A549 (cell line): ENCODE measurements at regions not wholly inside any gene's neighbourhood (a gene's known extent, or its start where the extent isn't known, plus 50 kb on each side); places are given as distances from the start of the nearest gene placed in this dataset.

ENCODE experiments used
- CEBPB ChIP-seq, 2 experiments: fragments of >200 bp in 1 of 2; sonication (Bioruptor Twin) in 1 of 2; formaldehyde crosslinking in 1 of 2; IDR thresholded peaks; 2 replicates each; pipeline ENCODE4 v1.6.1; 2012 to 2016
- CTCF ChIP-seq: fragments of >200 bp; sonication (Bioruptor Twin); formaldehyde crosslinking; IDR thresholded peaks from 3 replicates; pipeline ENCODE4 v1.5.1; 2016
- EP300 ChIP-seq, 2 experiments: fragments of >200 bp; sonication (Bioruptor Twin); formaldehyde crosslinking; IDR thresholded peaks; 2 replicates in 1 of 2; 3 replicates in 1 of 2; pipeline ENCODE4 v1.6.1; 2016 to 2017
- HMGXB4 ChIP-seq: fragments of 250-450 bp; sonication (Bioruptor Pico); IDR thresholded peaks from 2 replicates; pipeline ENCODE4 v1.5.0; 2021; ENCODE audit warnings: mild to moderate bottlenecking, moderate library complexity, borderline replicate concordance
- MAX ChIP-seq: IDR thresholded peaks from 2 replicates; pipeline ENCODE4 v1.6.1; 2012
- MYC ChIP-seq: IDR thresholded peaks from 2 replicates; pipeline ENCODE4 v1.6.1; 2012; ENCODE audit warnings: mild to moderate bottlenecking, inconsistent platforms, low read length, improper control_type of control experiment, borderline replicate concordance
- NFE2L2 ChIP-seq: fragments of 150-350 bp; conservative IDR thresholded peaks from 2 replicates; pipeline ENCODE4 v1.6.1; 2014; ENCODE audit warnings: low read length
- NR3C1 ChIP-seq: fragments of >200 bp; sonication (Bioruptor Twin); formaldehyde crosslinking; IDR thresholded peaks from 3 replicates; pipeline ENCODE4 v1.6.1; 2017
- POLR2A ChIP-seq: IDR thresholded peaks from 2 replicates; pipeline ENCODE4 v1.6.1; 2012; ENCODE audit warnings: mild to moderate bottlenecking, low read length
- RAD21 ChIP-seq, 2 experiments: fragments of >200 bp in 1 of 2; sonication (Bioruptor Twin) in 1 of 2; formaldehyde crosslinking in 1 of 2; IDR thresholded peaks in 1 of 2; conservative IDR thresholded peaks in 1 of 2; 2 replicates in 1 of 2; 3 replicates in 1 of 2; pipeline ENCODE4 v1.6.1; 2012 to 2018; ENCODE audit warnings: inconsistent platforms in 1 of 2
- REST ChIP-seq: fragments of 200-600 bp; sonication (generic); IDR thresholded peaks from 2 replicates; pipeline ENCODE4 v1.6.1; 2016; ENCODE audit warnings: antibody characterized with exemption, mild to moderate bottlenecking, moderate library complexity
- RFX5 ChIP-seq: fragments of 450-650 bp; IDR thresholded peaks from 2 replicates; pipeline ENCODE4 v1.7.1; 2014; ENCODE audit warnings: antibody characterized with exemption, mild to moderate bottlenecking, moderate library complexity
- SMC3 ChIP-seq: fragments of >200 bp; sonication (Bioruptor Twin); formaldehyde crosslinking; IDR thresholded peaks from 3 replicates; pipeline ENCODE4 v1.6.1; 2018; ENCODE audit warnings: inconsistent platforms
- ZC3H11A ChIP-seq: fragments of 450-650 bp; IDR thresholded peaks from 2 replicates; pipeline ENCODE4 v1.6.1; 2014; ENCODE audit warnings: antibody characterized with exemption, mild to moderate bottlenecking

GRCh38 chr11:131165036-131165435, 205.4 kb upstream of the NTM start:
- no peak for TF ChIP-seq HMGXB4
- TF ChIP-seq CTCF, result no peak
- TF ChIP-seq EP300 (IDR thresholded peaks at IDR 0.05), result no peak
- no peak for TF ChIP-seq REST
- no peak for TF ChIP-seq RAD21 (conservative IDR thresholded peaks at IDR 0.05 in 1 of 2, IDR thresholded peaks at IDR 0.05 in 1 of 2)
- TF ChIP-seq ZC3H11A, result no peak
- TF ChIP-seq NR3C1, result no peak
- TF ChIP-seq MYC, result no peak
- TF ChIP-seq SMC3, result no peak
- no peak for TF ChIP-seq MAX
- TF ChIP-seq CEBPB (IDR thresholded peaks at IDR 0.05), result no peak
- no peak for TF ChIP-seq POLR2A
- no peak for TF ChIP-seq RFX5
- TF ChIP-seq NFE2L2, result no peak
